ENCODE measurements at regions not wholly inside any gene's neighbourhood (a gene's known extent, or its start where the extent isn't known, plus 50 kb on each side); places are given as distances from the start of the nearest gene placed in this dataset.

DNA sequence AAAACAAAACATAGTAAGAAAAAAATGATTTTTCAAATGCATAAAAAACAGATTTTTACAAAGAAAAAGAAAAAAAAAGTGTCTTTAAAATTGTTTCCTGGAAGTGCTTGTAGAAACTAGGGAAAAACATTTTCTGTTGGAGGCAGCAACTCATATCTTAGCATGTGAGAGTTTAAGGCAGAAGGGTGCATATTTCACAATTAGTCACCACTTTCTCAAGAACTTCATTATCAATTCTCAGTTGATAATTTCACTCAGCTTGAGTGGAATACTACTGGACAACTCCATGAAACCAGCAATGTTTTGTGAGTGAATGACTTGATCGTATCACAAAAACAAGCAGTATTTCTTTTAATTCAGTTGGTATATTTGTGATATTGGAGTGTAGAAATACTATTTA, 508.3 kb upstream of the DAB2 start:
- Histone ChIP-seq H3K9me3 (ENCODE audit: insufficient read depth, low read depth, low read length) (no peaks in the 10 kb centered on the region), H3K4me1 (ENCODE audit: insufficient read depth, low read length, poor library complexity, severe bottlenecking) (no peaks in the 10 kb centered on the region), H4K20me1 (ENCODE audit: insufficient read depth, low read length, poor library complexity, severe bottlenecking) (no peaks in the 10 kb centered on the region), H3K27me3 (ENCODE audit: insufficient read depth, low read length, poor library complexity, severe bottlenecking) (no peaks in the 10 kb centered on the region), H3K79me2 (ENCODE audit: insufficient read depth, low read length) (no peaks in the 10 kb centered on the region), H2AFZ (ENCODE audit: low read length) (no peak overlapping the region), H3K4me2 (ENCODE audit: low read depth, low read length, poor library complexity, severe bottlenecking) (no peak overlapping the region), H3F3A (ENCODE audit: low read depth) (no peaks in the 10 kb centered on the region), H3K4me3 (ENCODE audit: low read length, poor library complexity, severe bottlenecking) (no peak overlapping the region), H3K36me3 (ENCODE audit: insufficient read depth, low read length) (no peaks in the 10 kb centered on the region), H3K9me2 (replicated peaks; ENCODE audit: low read depth, low read length) (no peaks in the 10 kb centered on the region), H3K9ac (ENCODE audit: low read depth, low read length, poor library complexity, severe bottlenecking) (no peak overlapping the region)
- TF ChIP-seq, protein P1, sequence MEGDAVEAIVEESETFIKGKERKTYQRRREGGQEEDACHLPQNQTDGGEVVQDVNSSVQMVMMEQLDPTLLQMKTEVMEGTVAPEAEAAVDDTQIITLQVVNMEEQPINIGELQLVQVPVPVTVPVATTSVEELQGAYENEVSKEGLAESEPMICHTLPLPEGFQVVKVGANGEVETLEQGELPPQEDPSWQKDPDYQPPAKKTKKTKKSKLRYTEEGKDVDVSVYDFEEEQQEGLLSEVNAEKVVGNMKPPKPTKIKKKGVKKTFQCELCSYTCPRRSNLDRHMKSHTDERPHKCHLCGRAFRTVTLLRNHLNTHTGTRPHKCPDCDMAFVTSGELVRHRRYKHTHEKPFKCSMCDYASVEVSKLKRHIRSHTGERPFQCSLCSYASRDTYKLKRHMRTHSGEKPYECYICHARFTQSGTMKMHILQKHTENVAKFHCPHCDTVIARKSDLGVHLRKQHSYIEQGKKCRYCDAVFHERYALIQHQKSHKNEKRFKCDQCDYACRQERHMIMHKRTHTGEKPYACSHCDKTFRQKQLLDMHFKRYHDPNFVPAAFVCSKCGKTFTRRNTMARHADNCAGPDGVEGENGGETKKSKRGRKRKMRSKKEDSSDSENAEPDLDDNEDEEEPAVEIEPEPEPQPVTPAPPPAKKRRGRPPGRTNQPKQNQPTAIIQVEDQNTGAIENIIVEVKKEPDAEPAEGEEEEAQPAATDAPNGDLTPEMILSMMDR (conservative IDR thresholded peaks at IDR 0.05; ENCODE audit: low read length), result no peak
- no peak for TF ChIP-seq EZH2phosphoT487 (IDR thresholded peaks at IDR 0.05; ENCODE audit: borderline replicate concordance)

DNA sequence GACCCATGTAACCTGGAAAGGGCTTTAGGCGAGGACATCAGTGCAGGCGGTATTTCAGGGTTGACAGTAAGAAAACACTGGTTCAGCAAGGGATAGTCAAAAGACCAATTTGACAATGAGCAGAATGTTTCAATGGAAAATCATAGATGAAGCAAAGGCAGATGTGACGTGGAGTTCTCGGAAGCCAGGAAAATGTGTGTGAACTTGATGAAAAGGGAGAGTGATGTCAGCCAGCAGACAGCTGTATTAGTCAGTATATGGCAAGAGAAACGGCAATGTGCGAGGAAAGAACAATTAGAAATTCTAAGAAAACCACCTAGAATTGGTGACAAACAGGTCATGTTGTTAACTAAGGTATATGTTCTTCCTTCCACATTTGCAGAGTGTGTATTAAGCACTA, 503.9 kb upstream of the DAB2 start:
- no peak for TF ChIP-seq EZH2phosphoT487 (IDR thresholded peaks at IDR 0.05; ENCODE audit: borderline replicate concordance)
- TF ChIP-seq, protein P1 (conservative IDR thresholded peaks at IDR 0.05; ENCODE audit: low read length), result no peak
- no peaks in the 10 kb centered on the region for H3F3A ChIP-seq (ENCODE audit: low read depth)

DNA sequence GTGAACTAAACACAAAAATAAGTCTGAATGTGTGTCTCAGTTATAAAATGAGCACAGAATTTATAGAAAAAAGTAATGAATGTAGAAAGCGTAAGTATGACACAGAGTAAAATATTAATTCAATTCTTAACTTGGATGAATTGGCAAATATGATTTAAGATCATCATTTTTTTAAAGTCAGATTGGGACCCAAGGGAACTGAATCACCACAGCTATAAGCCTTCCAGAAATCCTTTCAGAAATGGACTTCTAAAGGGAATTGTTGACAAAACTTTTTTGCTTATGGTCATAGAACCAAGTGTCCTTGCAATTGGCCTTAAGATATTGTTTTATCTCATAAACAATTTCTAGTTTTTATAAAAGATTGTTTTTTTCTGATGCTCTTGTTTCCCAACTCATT, 495.1 kb upstream of the DAB2 start:
- Histone ChIP-seq H3K79me2 (ENCODE audit: insufficient read depth, low read length) (no peaks in the 10 kb centered on the region), H3K27me3 (ENCODE audit: insufficient read depth, low read length, poor library complexity, severe bottlenecking) (no peaks in the 10 kb centered on the region), H3K9ac (ENCODE audit: low read depth, low read length, poor library complexity, severe bottlenecking) (no peak overlapping the region), H3K9me2 (replicated peaks; ENCODE audit: low read depth, low read length) (no peaks in the 10 kb centered on the region), H2AFZ (ENCODE audit: low read length) (no peak overlapping the region), H3F3A (ENCODE audit: low read depth) (no peaks in the 10 kb centered on the region), H3K36me3 (ENCODE audit: insufficient read depth, low read length) (no peaks in the 10 kb centered on the region), H3K4me1 (ENCODE audit: insufficient read depth, low read length, poor library complexity, severe bottlenecking) (no peaks in the 10 kb centered on the region), H4K20me1 (ENCODE audit: insufficient read depth, low read length, poor library complexity, severe bottlenecking) (no peaks in the 10 kb centered on the region), H3K4me2 (ENCODE audit: low read depth, low read length, poor library complexity, severe bottlenecking) (no peak overlapping the region), H3K4me3 (ENCODE audit: low read length, poor library complexity, severe bottlenecking) (no peak overlapping the region), H3K9me3 (ENCODE audit: insufficient read depth, low read depth, low read length) (no peaks in the 10 kb centered on the region)
- TF ChIP-seq, protein P1 (conservative IDR thresholded peaks at IDR 0.05; ENCODE audit: low read length), result no peak
- no peak for TF ChIP-seq EZH2phosphoT487 (IDR thresholded peaks at IDR 0.05; ENCODE audit: borderline replicate concordance)

More for the DNA sequence above, 503.9 kb upstream of the DAB2 start:
- Histone ChIP-seq H3K4me1 (ENCODE audit: insufficient read depth, low read length, poor library complexity, severe bottlenecking) (no peaks in the 10 kb centered on the region), H3K9ac (ENCODE audit: low read depth, low read length, poor library complexity, severe bottlenecking) (no peak overlapping the region), H3K27me3 (ENCODE audit: insufficient read depth, low read length, poor library complexity, severe bottlenecking) (no peaks in the 10 kb centered on the region), H3K79me2 (ENCODE audit: insufficient read depth, low read length) (no peaks in the 10 kb centered on the region), H3K9me2 (replicated peaks; ENCODE audit: low read depth, low read length) (no peaks in the 10 kb centered on the region), H3K4me3 (ENCODE audit: low read length, poor library complexity, severe bottlenecking) (no peak overlapping the region), H3K9me3 (ENCODE audit: insufficient read depth, low read depth, low read length) (no peaks in the 10 kb centered on the region), H3K4me2 (ENCODE audit: low read depth, low read length, poor library complexity, severe bottlenecking) (no peak overlapping the region), H3K36me3 (ENCODE audit: insufficient read depth, low read length) (no peaks in the 10 kb centered on the region), H4K20me1 (ENCODE audit: insufficient read depth, low read length, poor library complexity, severe bottlenecking) (no peaks in the 10 kb centered on the region), H2AFZ (ENCODE audit: low read length) (no peak overlapping the region)

Data from Loucy (cell line).